Heart right ventricle (tissue), 16 donors: ENCODE measurements at regions not wholly inside any gene's neighbourhood (a gene's known extent, or its start where the extent isn't known, plus 50 kb on each side); places are given as distances from the start of the nearest gene placed in this dataset.

Experiments
- ATAC-seq, 8 donors: fragments of 200-7000 bp; cut with Tn5 transposase; one replicate each; pipeline ENCODE4 v1.9.1; 2020; ENCODE audit warnings: mild to moderate bottlenecking in 8 of 8, moderate library complexity in 8 of 8, moderate number of reproducible peaks in 1 of 8
- DNase-seq, 2 donors: peaks; one replicate each; pipeline ENCODE4 v3.0.0-alpha.2; 2020
- H3K27ac ChIP-seq, 10 donors: fragments of 200-600 bp; sonication (generic) in 2 of 10; one replicate each; pipeline versions ENCODE4 v1.5.0 to v1.8.0; 2020 to 2022; ENCODE audit warnings: mild to moderate bottlenecking in 3 of 10
- H3K27me3 ChIP-seq, 7 donors: fragments of 200-600 bp; one replicate each; pipeline ENCODE4 v1.8.0; 2021 to 2022; ENCODE audit warnings: mild to moderate bottlenecking in 2 of 7
- H3K36me3 ChIP-seq, 9 donors: fragments of 200-600 bp; sonication (generic) in 1 of 9; one replicate each; pipeline versions ENCODE4 v1.5.0 to v1.8.0; 2020 to 2022; ENCODE audit warnings: mild to moderate bottlenecking in 2 of 9
- H3K4me1 ChIP-seq, 9 donors: fragments of 200-600 bp; sonication (generic) in 1 of 9; one replicate each; pipeline versions ENCODE4 v1.5.0 to v1.8.0; 2020 to 2022; ENCODE audit warnings: mild to moderate bottlenecking in 4 of 9
- H3K4me3 ChIP-seq, 10 donors: fragments of 200-600 bp; sonication (generic) in 2 of 10; one replicate each; pipeline versions ENCODE4 v1.5.0 to v1.8.0; 2020 to 2022; ENCODE audit warnings: mild to moderate bottlenecking in 7 of 10, moderate library complexity in 2 of 10
- H3K9me3 ChIP-seq, 11 donors: fragments of 200-600 bp in 10 of 11; sonication (generic) in 2 of 11; one replicate each; pipeline versions ENCODE4 v1.5.0 to v1.8.0; 2013 to 2022; ENCODE audit warnings: mild to moderate bottlenecking in 2 of 11, control low read depth in 1 of 11, moderate library complexity in 1 of 11
- WGBS, 2 donors: extraction: QIAGEN DNeasy Blood & Tissue Kit; methylation state at CpG; one replicate each; pipeline ENCODE4 v1.1.7; 2013; ENCODE audit warnings: inconsistent platforms in 1 of 2; 5-methylcytosine and 5-hydroxymethylcytosine counted together
- intact Hi-C, 10 donors: fragments of 100-400 bp; cut with DNase I; formaldehyde crosslinking; loops; one replicate each; pipeline versions ENCODE4 v1.11.1 to v1.14.2; 2022
- TF ChIP-seq, protein P1 (sequence below), 9 donors: fragments of 200-600 bp; sonication (generic) in 2 of 9; IDR thresholded peaks; one replicate each; pipeline versions ENCODE4 v1.5.0 to v1.8.0; 2021 to 2022; ENCODE audit warnings: antibody characterized with exemption in 9 of 9, mild to moderate bottlenecking in 5 of 9, moderate library complexity in 1 of 9
- donor health status: Arrhythmogenic right ventricular cardiomyopathy.
- donor health status: ischemic (EF 13 %, LVEDD 7.1; RV severe dilation, severe dysfunction).
- donor health status: healthy with polysubstance abuse.
- donor health status: DM: no; HTN: yes; CAD: no.
- donor health status: DM: no; HTN: no; CAD: no.
- donor health status: ischemic (EF 25% LVEDD 6.9; RV normal size, moderate dysfunction).
- donor health status: ischemic (EF 25% LVEDD 5.7; RV mildly dilated, moderate dysfunction).
- donor health status: healthy.
- donor health status: DM: yes; HTN: yes; CAD: no.
- donor health status: Ischemic cardiomyopathy.
- donor health status: ischemic (EF 35%, LVEDD 5.7; RV mildly dilated, moderate dysfunction).
- donor health status: nonischemic (EF 11% LVEDD 7.7; RV severe dilation, severe dysfunction).
- donor health status: DM: yes; HTN: yes; CAD: no.
- donor health status: PGD.
- donor health status: ischemic (EF 29% LVEDD 5.4; RV normal size, mild dysfunction).
- donor health status: nonischemic (EF 23%, LVEDD 6.1; RV moderate dilation, normal function).

- no peak overlapping the region for H3K27ac ChIP-seq
- H3K36me3 ChIP-seq: no peaks in the 10 kb centered on the region
- 81 to 83% methylated on average over 14 of the region's 14 CpGs for WGBS, 2 donors
- peaks cover 0 to 20% (median 8%) of the 10 kb centered on the region in 9 donors for H3K4me1 ChIP-seq
- H3K9me3 ChIP-seq: no peaks in the 10 kb centered on the region
- DNase-seq (no peak), ATAC-seq (no peak)
- TF ChIP-seq, protein P1, sequence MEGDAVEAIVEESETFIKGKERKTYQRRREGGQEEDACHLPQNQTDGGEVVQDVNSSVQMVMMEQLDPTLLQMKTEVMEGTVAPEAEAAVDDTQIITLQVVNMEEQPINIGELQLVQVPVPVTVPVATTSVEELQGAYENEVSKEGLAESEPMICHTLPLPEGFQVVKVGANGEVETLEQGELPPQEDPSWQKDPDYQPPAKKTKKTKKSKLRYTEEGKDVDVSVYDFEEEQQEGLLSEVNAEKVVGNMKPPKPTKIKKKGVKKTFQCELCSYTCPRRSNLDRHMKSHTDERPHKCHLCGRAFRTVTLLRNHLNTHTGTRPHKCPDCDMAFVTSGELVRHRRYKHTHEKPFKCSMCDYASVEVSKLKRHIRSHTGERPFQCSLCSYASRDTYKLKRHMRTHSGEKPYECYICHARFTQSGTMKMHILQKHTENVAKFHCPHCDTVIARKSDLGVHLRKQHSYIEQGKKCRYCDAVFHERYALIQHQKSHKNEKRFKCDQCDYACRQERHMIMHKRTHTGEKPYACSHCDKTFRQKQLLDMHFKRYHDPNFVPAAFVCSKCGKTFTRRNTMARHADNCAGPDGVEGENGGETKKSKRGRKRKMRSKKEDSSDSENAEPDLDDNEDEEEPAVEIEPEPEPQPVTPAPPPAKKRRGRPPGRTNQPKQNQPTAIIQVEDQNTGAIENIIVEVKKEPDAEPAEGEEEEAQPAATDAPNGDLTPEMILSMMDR (IDR thresholded peaks at IDR 0.05): no peak
- intact Hi-C loops: no loop called here
- H3K4me3 ChIP-seq: no peak overlapping the region
- H3K27me3 ChIP-seq: peaks cover 0 to 33% (median 20%) of the 10 kb centered on the region in 7 donors
These were observed 163.4 kb upstream of the IQSEC1 start for GRCh38 chr3:13236557-13237173.

GRCh38 chr3:13235897-13236296 is 162.7 kb upstream of the IQSEC1 start:
- Histone ChIP-seq H3K27ac (no peak overlapping the region), H3K36me3 (no peaks in the 10 kb centered on the region), H3K27me3 (peaks cover 0 to 33% (median 20%) of the 10 kb centered on the region in 7 donors), H3K9me3 (no peaks in the 10 kb centered on the region), H3K4me1 (peaks cover 0 to 20% (median 8%) of the 10 kb centered on the region in 9 donors), H3K4me3 (no peak overlapping the region)
- TF ChIP-seq, protein P1 (IDR thresholded peaks at IDR 0.05): no peak
- no peak for DNase-seq
- intact Hi-C loops: no loop called here
- WGBS, 2 donors: 76 to 79% methylated on average over 11 of the region's 11 CpGs
- ATAC-seq: no peak

GRCh38 chr3:13235079-13235478 is 161.8 kb upstream of the IQSEC1 start:
- Histone ChIP-seq H3K36me3 (no peaks in the 10 kb centered on the region), H3K27ac (no peak overlapping the region), H3K4me3 (no peak overlapping the region), H3K27me3 (peaks cover 0 to 33% (median 20%) of the 10 kb centered on the region in 7 donors), H3K4me1 (peaks cover 0 to 20% (median 8%) of the 10 kb centered on the region in 9 donors), H3K9me3 (no peaks in the 10 kb centered on the region)
- intact Hi-C loops: no loop called here
- TF ChIP-seq, protein P1 (IDR thresholded peaks at IDR 0.05): no peak
- ATAC-seq: peak in 3 of 8 donors; percentile 14 to 25 (median 20)
- DNase-seq: no peak
- 25 to 31% methylated on average over 5 of the region's 5 CpGs for WGBS, 2 donors

- DNase-seq (no peak), ATAC-seq (no peak)
- 48 to 51% methylated on average over 9 of the region's 9 CpGs for WGBS, 2 donors
- H3K4me1 ChIP-seq: peaks cover 0 to 20% (median 8%) of the 10 kb centered on the region in 9 donors
- H3K27ac ChIP-seq: peak overlapping the region in 1 of 10 donors; percentile 33
- no peak overlapping the region for H3K4me3 ChIP-seq
- peaks cover 0 to 33% (median 20%) of the 10 kb centered on the region in 7 donors for H3K27me3 ChIP-seq
- intact Hi-C loops: no loop called here
- no peaks in the 10 kb centered on the region for H3K9me3 ChIP-seq
- H3K36me3 ChIP-seq: no peaks in the 10 kb centered on the region
- TF ChIP-seq, protein P1 (IDR thresholded peaks at IDR 0.05): no peak
These were observed 161.4 kb upstream of the IQSEC1 start for GRCh38 chr3:13234666-13235065.
